GM19043 (cell line): ENCODE measurements at regions not wholly inside any gene's neighbourhood (a gene's known extent, or its start where the extent isn't known, plus 50 kb on each side); places are given as distances from the start of the nearest gene placed in this dataset.

Experiments used
- ATAC-seq: cut with Tn5 transposase; IDR thresholded peaks from one replicate; pipeline ENCODE4 v1.9.1; 2021; ENCODE audit warnings: low read depth; ENCODE audit not compliant: unreplicated experiment

- no peak for ATAC-seq
These were observed 173.3 kb upstream of the MBNL1 start for GRCh38 chr3:152095472-152095871.

DNA sequence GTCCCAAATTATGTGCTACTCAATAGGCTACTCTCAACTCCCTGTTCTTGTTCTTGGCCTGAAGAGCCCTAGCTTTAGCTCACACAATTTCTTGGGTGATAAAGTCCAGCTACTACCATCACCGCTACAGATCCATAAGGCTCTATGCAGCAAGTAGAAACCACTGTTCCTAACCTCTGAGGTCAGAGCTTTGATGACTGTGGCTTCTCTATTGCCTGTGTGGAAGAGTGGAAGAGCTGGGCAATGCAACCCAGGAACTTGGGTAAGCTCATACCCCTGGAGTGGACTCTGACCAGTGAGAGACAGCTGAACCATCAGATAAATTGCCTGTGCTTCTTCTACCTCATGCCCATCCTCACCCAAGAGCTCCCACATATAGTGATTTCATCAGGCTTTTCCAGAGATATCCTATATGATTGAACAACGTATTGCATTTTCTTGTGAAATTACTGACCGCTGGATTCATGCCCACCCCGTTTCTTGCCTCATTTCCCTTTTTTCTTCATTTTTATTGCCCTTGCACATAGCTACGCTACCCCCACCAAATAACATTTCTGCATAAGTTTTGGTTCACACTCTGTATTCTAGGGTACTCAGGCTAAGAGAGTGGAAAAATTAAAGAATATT, 172.3 kb upstream of the MBNL1 start:
- ATAC-seq, result no peak

GRCh38 chr3:152097120-152097519, 171.6 kb upstream of the MBNL1 start:
- no peak for ATAC-seq

DNA sequence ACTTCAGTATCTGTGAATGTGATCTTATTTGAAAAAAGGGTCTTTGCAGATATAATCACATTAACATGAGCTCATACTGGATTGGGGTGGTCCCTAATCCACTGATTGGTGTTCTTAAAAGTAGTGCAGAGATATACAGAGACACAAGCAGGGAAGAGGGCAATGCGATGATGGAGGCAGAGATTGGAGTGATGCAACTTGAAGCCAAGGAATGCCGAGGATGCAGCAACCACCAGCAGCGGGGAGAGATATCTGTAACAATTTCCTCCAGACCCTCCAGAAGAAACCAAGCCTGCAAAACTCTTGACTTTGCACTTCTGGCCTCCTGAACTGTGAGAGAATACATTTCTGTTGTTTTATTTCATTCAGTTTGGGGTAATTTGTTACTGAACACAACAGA, 171.0 kb upstream of the MBNL1 start:
- no peak for ATAC-seq

DNA sequence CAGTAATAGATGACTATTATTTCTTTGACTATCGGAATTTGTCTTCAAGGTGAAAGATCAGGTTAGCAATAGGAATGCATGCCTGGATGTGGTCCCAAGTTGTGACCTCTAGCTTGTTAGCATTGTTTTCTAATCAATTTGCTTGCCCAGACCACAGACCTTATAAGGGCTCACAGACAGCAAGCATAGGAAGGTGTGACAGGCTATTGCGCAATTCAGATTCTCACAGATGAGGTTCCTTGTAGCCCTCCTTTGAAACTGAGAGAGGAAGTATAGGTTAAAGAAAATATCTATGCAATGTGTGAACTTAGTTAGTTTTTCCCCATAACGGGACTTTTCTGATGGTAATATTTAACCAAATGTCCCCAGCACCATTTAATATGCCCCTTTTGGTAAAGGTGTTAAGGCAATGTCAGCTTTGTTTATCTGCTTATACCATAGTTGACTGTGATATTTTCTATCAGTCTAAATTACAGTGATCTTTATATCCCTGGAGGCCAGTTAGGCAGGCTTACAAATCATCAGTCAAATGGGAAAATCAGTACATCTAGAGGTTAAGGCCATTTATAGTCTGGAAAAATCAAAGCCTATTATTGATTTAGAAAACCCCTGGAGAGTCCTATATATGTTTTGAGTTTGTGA, 168.1 kb upstream of the MBNL1 start:
- peak; percentile 99 for ATAC-seq

DNA sequence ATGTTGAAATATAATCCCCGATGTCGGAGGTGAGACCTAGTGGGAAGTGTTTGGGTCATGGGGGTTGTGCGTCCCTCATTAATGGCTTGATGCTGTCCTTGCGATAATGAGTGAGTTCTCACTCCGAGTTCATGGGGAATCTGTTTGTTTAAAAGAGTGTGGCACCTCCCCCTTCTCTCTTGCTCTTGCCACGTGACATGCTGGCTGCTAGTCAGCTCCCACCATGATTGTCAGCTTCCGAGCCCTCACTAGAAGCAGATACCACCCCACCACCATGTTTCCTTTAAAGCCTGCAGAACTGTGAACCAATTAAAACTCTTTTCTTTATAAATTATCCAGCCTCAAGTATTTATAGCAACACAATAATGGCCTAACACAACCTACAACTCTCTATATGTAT, 166.3 kb upstream of the MBNL1 start:
- no peak for ATAC-seq

DNA sequence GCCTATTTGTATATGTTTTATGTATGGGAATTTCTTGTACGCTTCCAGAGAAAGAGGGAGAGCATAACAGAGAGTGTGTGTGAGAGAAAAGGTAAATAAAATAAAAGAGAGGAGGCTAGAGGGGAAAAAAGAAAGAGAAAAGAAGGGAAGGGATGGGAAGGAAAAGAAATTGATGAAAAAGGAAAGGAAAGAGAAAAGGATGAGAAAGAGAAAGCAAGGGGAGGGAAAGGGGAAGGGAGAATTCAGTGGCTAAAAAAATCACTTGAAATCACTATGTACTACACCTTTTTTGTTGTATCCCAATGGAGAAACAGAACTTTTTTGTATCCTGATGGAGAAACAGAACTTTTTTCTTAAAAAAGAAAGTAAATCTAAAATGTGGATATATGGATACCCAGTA, 165.5 kb upstream of the MBNL1 start:
- ATAC-seq, result no peak

- no peak for ATAC-seq
These were observed 163.8 kb upstream of the MBNL1 start for GRCh38 chr3:152104847-152105415.

GRCh38 chr3:152105446-152105845, 163.3 kb upstream of the MBNL1 start:
- ATAC-seq, result no peak

DNA sequence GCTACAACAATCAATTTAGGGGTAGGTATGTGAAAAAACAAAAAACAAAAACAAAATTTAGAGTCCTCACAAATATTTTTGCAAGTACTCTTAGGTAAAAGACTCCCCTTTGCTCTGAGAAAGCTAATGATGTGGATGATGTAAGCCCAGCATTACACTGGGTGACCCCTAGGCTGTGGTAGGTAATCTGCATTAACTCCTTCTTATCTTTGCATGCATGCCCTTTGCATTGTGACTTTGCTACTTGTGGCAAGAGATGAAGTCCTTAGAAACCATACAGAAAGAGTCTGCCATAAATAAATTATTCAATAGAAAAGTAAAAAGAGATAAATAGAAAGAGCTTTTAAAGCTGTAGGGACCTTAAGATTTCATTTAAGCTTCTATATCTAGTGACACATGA, 159.7 kb upstream of the MBNL1 start:
- no peak for ATAC-seq

DNA sequence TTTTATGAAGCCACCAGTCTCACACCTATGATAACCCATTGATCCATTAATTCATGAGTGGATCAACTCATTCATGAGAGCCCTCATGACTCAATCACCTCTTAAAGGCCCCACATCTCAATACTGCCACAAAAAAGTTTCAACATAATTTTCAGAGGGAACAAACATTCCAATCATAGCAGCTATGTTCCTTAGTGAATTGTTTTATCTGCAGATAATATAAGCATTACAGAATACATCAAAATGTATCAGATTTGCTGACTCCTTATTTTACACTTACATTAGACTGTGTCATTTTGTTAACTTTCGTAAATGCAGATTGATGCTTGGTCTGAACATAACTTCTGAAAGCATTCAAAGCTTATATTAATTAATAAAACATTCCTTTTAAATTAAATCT, 155.3 kb upstream of the MBNL1 start:
- no peak for ATAC-seq

DNA sequence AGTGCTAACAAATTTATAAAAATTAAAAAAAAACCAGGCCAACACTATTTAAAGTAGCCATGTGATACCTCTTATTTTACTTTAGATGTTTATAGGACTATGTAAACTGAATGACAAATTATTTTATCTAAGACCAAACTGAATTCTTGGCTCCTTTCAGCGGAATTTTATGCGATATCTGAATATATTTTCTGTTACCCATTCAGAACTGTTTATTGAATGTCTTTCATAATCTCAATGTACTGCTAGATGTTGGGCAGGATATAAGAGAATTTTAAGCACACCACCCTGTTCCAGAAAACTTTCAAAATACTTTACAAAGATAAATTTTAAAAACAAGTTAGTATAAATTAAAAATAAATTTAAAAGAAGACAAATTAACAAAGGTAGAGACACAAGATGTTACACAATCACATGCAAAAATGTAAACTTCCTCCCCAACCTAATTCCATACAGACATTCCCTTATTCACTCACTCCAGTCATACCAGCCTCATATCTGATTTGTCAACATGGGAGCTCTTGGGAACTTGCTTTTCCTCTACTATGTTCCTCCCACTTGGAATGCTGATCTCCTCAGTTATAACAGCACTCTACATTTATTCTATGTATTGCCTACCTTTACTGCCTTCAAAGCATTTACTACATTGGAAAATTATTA, 154.6 kb upstream of the MBNL1 start:
- no peak for ATAC-seq

- no peak for ATAC-seq
These were observed 148.0 kb upstream of the MBNL1 start for GRCh38 chr3:152120601-152121269.

GRCh38 chr3:152121270-152121636, 147.5 kb upstream of the MBNL1 start:
- ATAC-seq, result no peak

- ATAC-seq, result no peak
These were observed 145.9 kb upstream of the MBNL1 start for GRCh38 chr3:152122851-152123250.

DNA sequence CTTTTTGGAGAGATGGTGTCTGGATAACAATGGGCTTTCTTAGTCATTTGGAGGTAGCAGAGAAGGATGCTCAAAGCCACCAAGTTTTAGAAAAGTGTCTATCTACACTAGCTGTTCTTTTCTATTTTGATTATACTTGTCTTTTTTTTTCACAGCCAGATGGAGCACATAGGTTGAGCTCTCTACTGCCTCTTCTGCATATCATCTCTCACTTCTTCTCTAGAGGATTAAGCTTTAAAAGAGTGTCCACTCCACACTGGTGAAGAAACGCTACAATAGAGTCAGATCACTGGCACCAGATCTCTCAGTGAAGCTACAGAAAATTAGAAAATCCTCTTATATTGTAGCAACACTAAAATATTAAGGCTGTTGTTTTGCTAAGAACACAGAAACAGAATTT, 145.3 kb upstream of the MBNL1 start:
- ATAC-seq, result no peak

DNA sequence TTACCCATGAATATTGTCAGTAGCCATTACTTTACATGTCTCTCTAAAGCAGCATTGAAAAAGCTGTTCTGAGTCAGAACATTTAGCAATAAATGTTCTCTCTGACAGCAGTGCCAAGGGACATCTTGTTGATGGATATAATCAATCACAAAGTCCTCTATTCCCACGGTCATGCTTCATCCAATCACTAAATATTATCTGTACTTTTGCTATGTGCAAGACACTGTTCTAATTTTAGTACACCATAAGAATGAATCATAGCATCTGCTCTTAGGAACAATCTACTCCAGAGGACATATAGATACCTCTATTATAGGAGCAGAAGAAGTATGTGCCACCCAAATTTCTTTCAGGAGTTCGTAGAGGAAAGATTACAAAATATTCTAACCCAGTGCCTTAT, 142.5 kb upstream of the MBNL1 start:
- ATAC-seq, result no peak

DNA sequence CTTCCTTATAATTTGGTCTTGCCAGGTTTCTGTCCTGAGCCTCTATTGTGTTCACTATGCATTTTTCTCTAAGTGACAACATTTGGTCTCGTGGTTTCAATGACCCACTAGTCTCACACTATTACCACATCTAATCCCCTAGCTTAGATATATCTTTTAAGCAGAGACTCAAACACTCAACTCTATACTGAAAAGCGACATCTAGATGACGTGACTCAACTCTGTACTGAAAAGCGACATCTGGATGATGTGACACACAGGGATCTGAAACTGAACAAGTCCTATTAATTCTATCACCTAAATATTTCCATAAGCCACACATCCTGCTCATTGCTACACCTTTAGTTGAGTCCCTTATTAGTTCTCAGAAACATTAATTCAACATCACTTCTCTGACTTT, 141.7 kb upstream of the MBNL1 start:
- ATAC-seq, result peak; percentile 99

DNA sequence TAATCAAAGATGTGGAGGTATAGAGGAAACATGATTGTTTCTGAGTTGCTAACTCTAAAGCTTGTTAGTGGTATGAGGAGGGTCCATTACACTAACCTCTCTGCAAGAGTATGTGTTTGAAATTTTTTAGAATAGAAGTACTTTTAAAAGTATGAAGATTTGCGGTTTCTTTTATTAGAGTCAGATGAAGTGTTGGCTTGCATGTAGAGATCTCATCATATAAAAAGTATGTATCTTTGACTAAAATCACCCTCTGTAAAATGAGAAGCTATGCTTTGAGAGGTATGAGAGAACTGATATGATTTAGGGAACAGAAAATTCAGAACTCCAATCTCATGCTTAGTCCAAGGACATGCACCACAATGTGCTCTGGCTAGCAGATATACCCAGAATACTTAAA, 140.4 kb upstream of the MBNL1 start:
- no peak for ATAC-seq

GRCh38 chr3:152139651-152140050, 129.1 kb upstream of the MBNL1 start:
- ATAC-seq, result no peak

- ATAC-seq, result no peak
These were observed 122.3 kb upstream of the MBNL1 start for GRCh38 chr3:152146461-152146860.
